ENCODE measurements at regions not wholly inside any gene's neighbourhood (a gene's known extent, or its start where the extent isn't known, plus 50 kb on each side); places are given as distances from the start of the nearest gene placed in this dataset.
"Not testable (repeated sequence)": the region's sequence is repeated elsewhere in the genome, so short reads cannot be mapped to it uniquely, and the experiment has no call there.

GRCh38 chr18:65202091-65202490 lies 548.7 kb upstream of the CDH7 start:
- DNase-seq, result no peak
- H3K27me3 ChIP-seq, result no peaks in the 10 kb centered on the region
- no peaks in the 10 kb centered on the region for H3K36me3 ChIP-seq
- no peaks in the 10 kb centered on the region for H3K9me3 ChIP-seq
- H3K4me3 ChIP-seq, result no peak overlapping the region

- Histone ChIP-seq H3K4me3 (no peak overlapping the region), H3K9me3 (no peaks in the 10 kb centered on the region), H3K27me3 (no peaks in the 10 kb centered on the region), H3K36me3 (no peaks in the 10 kb centered on the region)
- no peak for DNase-seq
These were observed 575.1 kb upstream of the CDH7 start for GRCh38 chr18:65175681-65176080.

- H3K27me3 ChIP-seq, H3K4me3 ChIP-seq, H3K36me3 ChIP-seq, H3K9me3 ChIP-seq, DNase-seq: not testable (repeated sequence)
These were observed 588.7 kb upstream of the CDH7 start for GRCh38 chr18:65162086-65162485.

- H3K4me3 ChIP-seq, result no peak overlapping the region
- no peaks in the 10 kb centered on the region for H3K9me3 ChIP-seq
- no peaks in the 10 kb centered on the region for H3K27me3 ChIP-seq
- no peak for DNase-seq
- no peaks in the 10 kb centered on the region for H3K36me3 ChIP-seq
These were observed 604.3 kb upstream of the CDH7 start for GRCh38 chr18:65146482-65147021.

- no peak for DNase-seq
- H3K27me3 ChIP-seq, result no peaks in the 10 kb centered on the region
- no peak overlapping the region for H3K4me3 ChIP-seq
- no peaks in the 10 kb centered on the region for H3K36me3 ChIP-seq
- no peaks in the 10 kb centered on the region for H3K9me3 ChIP-seq
These were observed 605.5 kb upstream of the CDH7 start for GRCh38 chr18:65145312-65145711.

GRCh38 chr18:65133610-65134009 lies 617.2 kb upstream of the CDH7 start:
- DNase-seq, result no peak
- no peak overlapping the region for H3K4me3 ChIP-seq
- no peaks in the 10 kb centered on the region for H3K9me3 ChIP-seq
- no peaks in the 10 kb centered on the region for H3K36me3 ChIP-seq
- no peaks in the 10 kb centered on the region for H3K27me3 ChIP-seq

GRCh38 chr18:65124633-65125032 lies 626.2 kb upstream of the CDH7 start:
- no peak for DNase-seq
- Histone ChIP-seq H3K4me3 (no peak overlapping the region), H3K9me3 (no peaks in the 10 kb centered on the region), H3K36me3 (no peaks in the 10 kb centered on the region), H3K27me3 (no peaks in the 10 kb centered on the region)

- DNase-seq, result no peak
- H3K4me3 ChIP-seq, result no peak overlapping the region
These were observed 646.9 kb upstream of the CDH7 start for GRCh38 chr18:65103864-65104263.

GRCh38 chr18:65093346-65093745 lies 657.5 kb upstream of the CDH7 start:
- no peaks in the 10 kb centered on the region for H3K36me3 ChIP-seq
- H3K27me3 ChIP-seq, result no peaks in the 10 kb centered on the region

More at GRCh38 chr18:65103864-65104263, 646.9 kb upstream of the CDH7 start:
- H3K27me3 ChIP-seq, result no peaks in the 10 kb centered on the region
- no peaks in the 10 kb centered on the region for H3K36me3 ChIP-seq
- no peaks in the 10 kb centered on the region for H3K9me3 ChIP-seq

GRCh38 chr18:65091744-65092329 lies 659.0 kb upstream of the CDH7 start:
- DNase-seq, result no peak

More at GRCh38 chr18:65093346-65093745, 657.5 kb upstream of the CDH7 start:
- no peaks in the 10 kb centered on the region for H3K9me3 ChIP-seq
- no peak overlapping the region for H3K4me3 ChIP-seq
- DNase-seq, result no peak

GRCh38 chr18:65082907-65083306 lies 667.9 kb upstream of the CDH7 start:
- H3K9me3 ChIP-seq, result no peaks in the 10 kb centered on the region
- no peak for DNase-seq
- no peak overlapping the region for H3K4me3 ChIP-seq
- no peaks in the 10 kb centered on the region for H3K27me3 ChIP-seq
- H3K36me3 ChIP-seq, result no peaks in the 10 kb centered on the region

More at GRCh38 chr18:65091744-65092329, 659.0 kb upstream of the CDH7 start:
- Histone ChIP-seq H3K36me3 (no peaks in the 10 kb centered on the region), H3K27me3 (no peaks in the 10 kb centered on the region), H3K4me3 (no peak overlapping the region), H3K9me3 (no peaks in the 10 kb centered on the region)

GRCh38 chr18:65081786-65082185 lies 669.0 kb upstream of the CDH7 start:
- Histone ChIP-seq H3K27me3 (no peaks in the 10 kb centered on the region), H3K9me3 (no peaks in the 10 kb centered on the region), H3K36me3 (no peaks in the 10 kb centered on the region), H3K4me3 (no peak overlapping the region)
- no peak for DNase-seq

- H3K9me3 ChIP-seq, result no peaks in the 10 kb centered on the region
- H3K4me3 ChIP-seq, result no peak overlapping the region
- DNase-seq, result no peak
- H3K27me3 ChIP-seq, result no peaks in the 10 kb centered on the region
- no peaks in the 10 kb centered on the region for H3K36me3 ChIP-seq
These were observed 677.7 kb upstream of the CDH7 start for GRCh38 chr18:65073060-65073550.

GRCh38 chr18:65057439-65058083 lies 693.3 kb upstream of the CDH7 start:
- Histone ChIP-seq H3K9me3 (no peaks in the 10 kb centered on the region), H3K36me3 (no peaks in the 10 kb centered on the region), H3K4me3 (0 out of 2 replicates have a peak overlapping the region, but pooled peaks have one; percentile 11), H3K27me3 (no peaks in the 10 kb centered on the region)
- no peak for DNase-seq

- H3K9me3 ChIP-seq, result no peaks in the 10 kb centered on the region
- no peak overlapping the region for H3K4me3 ChIP-seq
- H3K36me3 ChIP-seq, result no peaks in the 10 kb centered on the region
- no peaks in the 10 kb centered on the region for H3K27me3 ChIP-seq
- DNase-seq, result no peak
These were observed 694.2 kb upstream of the CDH7 start for GRCh38 chr18:65056575-65056974.

- Histone ChIP-seq H3K27me3 (no peaks in the 10 kb centered on the region), H3K4me3 (no peak overlapping the region), H3K36me3 (no peaks in the 10 kb centered on the region), H3K9me3 (no peaks in the 10 kb centered on the region)
- DNase-seq, result no peak
These were observed 701.2 kb upstream of the CDH7 start for GRCh38 chr18:65049586-65049985.

- Histone ChIP-seq H3K9me3 (no peaks in the 10 kb centered on the region), H3K27me3 (no peaks in the 10 kb centered on the region), H3K4me3 (no peak overlapping the region), H3K36me3 (no peaks in the 10 kb centered on the region)
- DNase-seq, result no peak
These were observed 711.2 kb upstream of the CDH7 start for GRCh38 chr18:65039578-65039977.

- no peaks in the 10 kb centered on the region for H3K27me3 ChIP-seq
- H3K4me3 ChIP-seq, result no peak overlapping the region
- H3K36me3 ChIP-seq, result no peaks in the 10 kb centered on the region
- no peaks in the 10 kb centered on the region for H3K9me3 ChIP-seq
- DNase-seq, result no peak
These were observed 715.1 kb upstream of the CDH7 start for GRCh38 chr18:65035701-65036100.
